Effector memory CD8-positive, alpha-beta T cell (primary cell): ENCODE measurements at regions not wholly inside any gene's neighbourhood (a gene's known extent, or its start where the extent isn't known, plus 50 kb on each side); places are given as distances from the start of the nearest gene placed in this dataset.

Experiments used
- ATAC-seq: fragments of 150-1000 bp; cut with Tn5 transposase; replicated peaks from 2 replicates; pipeline ENCODE4 v1.10.0; 2021; ENCODE audit warnings: mild to moderate bottlenecking, moderate library complexity
- DNase-seq, 3 experiments: peaks; one replicate each; pipeline ENCODE4 v3.0.0; 2021
- H3K27ac Mint-ChIP-seq, 2 donors: one replicate each; pipeline ENCODE4 v1.8.0; 2022; ENCODE audit warnings: mild to moderate bottlenecking in 2 of 2, mixed read lengths in 2 of 2, moderate library complexity in 2 of 2
- H3K27me3 Mint-ChIP-seq, 2 donors: one replicate each; pipeline ENCODE4 v1.8.0; 2022; ENCODE audit warnings: mixed read lengths in 2 of 2
- H3K36me3 Mint-ChIP-seq: one replicate; pipeline ENCODE4 v1.8.0; 2022; ENCODE audit warnings: mild to moderate bottlenecking, moderate library complexity, mixed read lengths; ENCODE audit not compliant: insufficient read depth
- H3K4me1 Mint-ChIP-seq, 2 donors: one replicate each; pipeline ENCODE4 v1.8.0; 2022; ENCODE audit warnings: low read depth in 2 of 2, mixed read lengths in 2 of 2
- H3K4me3 Mint-ChIP-seq, 2 donors: one replicate each; pipeline ENCODE4 v1.8.0; 2022; ENCODE audit warnings: mild to moderate bottlenecking in 2 of 2, mixed read lengths in 2 of 2, moderate library complexity in 2 of 2
- H3K9me3 Mint-ChIP-seq, 2 donors: one replicate each; pipeline ENCODE4 v1.8.0; 2022; ENCODE audit warnings: mixed read lengths in 2 of 2

GRCh38 chr6:133688705-133689492 lies 200.0 kb upstream of the TCF21 start:
- Mint-ChIP-seq H3K9me3 (no peaks in the 10 kb centered on the region), H3K27me3 (no peaks in the 10 kb centered on the region), H3K4me3 (no peak overlapping the region), H3K4me1 (no peaks in the 10 kb centered on the region), H3K27ac (no peak overlapping the region), H3K36me3 (no peaks in the 10 kb centered on the region)
- ATAC-seq (peak; percentile 27), DNase-seq (no peak)

GRCh38 chr6:133689863-133690262 lies 199.1 kb upstream of the TCF21 start:
- no peak for DNase-seq
- no peak overlapping the region for H3K4me3 Mint-ChIP-seq
- H3K27ac Mint-ChIP-seq, result no peak overlapping the region
- H3K36me3 Mint-ChIP-seq, result no peaks in the 10 kb centered on the region
- ATAC-seq, result peak; percentile 22
- no peaks in the 10 kb centered on the region for H3K4me1 Mint-ChIP-seq
- no peaks in the 10 kb centered on the region for H3K9me3 Mint-ChIP-seq
- H3K27me3 Mint-ChIP-seq, result no peaks in the 10 kb centered on the region

GRCh38 chr6:133693565-133693964 lies 195.3 kb upstream of the TCF21 start:
- DNase-seq (no peak), ATAC-seq (no peak)
- Mint-ChIP-seq H3K4me3 (no peak overlapping the region), H3K27ac (no peak overlapping the region), H3K4me1 (no peaks in the 10 kb centered on the region), H3K36me3 (no peaks in the 10 kb centered on the region), H3K27me3 (peaks cover 0 to 4% of the 10 kb centered on the region in 2 donors), H3K9me3 (peaks cover 0 to 1% of the 10 kb centered on the region in 2 donors)

GRCh38 chr6:133697185-133697584 lies 191.7 kb upstream of the TCF21 start:
- Mint-ChIP-seq H3K4me3 (no peak overlapping the region), H3K9me3 (peaks cover 8 to 12% of the 10 kb centered on the region in 2 donors), H3K27me3 (peaks cover 0 to 7% of the 10 kb centered on the region in 2 donors), H3K4me1 (peaks cover 0 to 5% of the 10 kb centered on the region in 2 donors), H3K27ac (no peak overlapping the region), H3K36me3 (peaks cover 6% of the 10 kb centered on the region)
- DNase-seq (no peak), ATAC-seq (no peak)

GRCh38 chr6:133697666-133698065 lies 191.2 kb upstream of the TCF21 start:
- peaks cover 8 to 12% of the 10 kb centered on the region in 2 donors for H3K9me3 Mint-ChIP-seq
- H3K27ac Mint-ChIP-seq, result no peak overlapping the region
- peaks cover 0 to 5% of the 10 kb centered on the region in 2 donors for H3K4me1 Mint-ChIP-seq
- DNase-seq (no peak), ATAC-seq (no peak)
- H3K4me3 Mint-ChIP-seq, result no peak overlapping the region
- H3K27me3 Mint-ChIP-seq, result peaks cover 0 to 7% of the 10 kb centered on the region in 2 donors
- peaks cover 6% of the 10 kb centered on the region for H3K36me3 Mint-ChIP-seq

GRCh38 chr6:133698272-133698671 lies 190.6 kb upstream of the TCF21 start:
- Mint-ChIP-seq H3K9me3 (peaks cover 8 to 12% of the 10 kb centered on the region in 2 donors), H3K4me1 (peaks cover 0 to 5% of the 10 kb centered on the region in 2 donors), H3K36me3 (peaks cover 6% of the 10 kb centered on the region), H3K27me3 (peaks cover 0 to 7% of the 10 kb centered on the region in 2 donors), H3K27ac (no peak overlapping the region), H3K4me3 (no peak overlapping the region)
- no peak for DNase-seq
- ATAC-seq, result no peak

GRCh38 chr6:133699741-133700385 lies 189.1 kb upstream of the TCF21 start:
- Mint-ChIP-seq H3K4me3 (no peak overlapping the region), H3K36me3 (peaks cover 6% of the 10 kb centered on the region), H3K9me3 (peaks cover 8 to 12% of the 10 kb centered on the region in 2 donors), H3K27ac (no peak overlapping the region), H3K27me3 (peaks cover 0 to 7% of the 10 kb centered on the region in 2 donors), H3K4me1 (peaks cover 0 to 5% of the 10 kb centered on the region in 2 donors)
- ATAC-seq (no peak), DNase-seq (no peak)

GRCh38 chr6:133701633-133702331 lies 187.1 kb upstream of the TCF21 start:
- H3K4me3 Mint-ChIP-seq, result no peak overlapping the region

GRCh38 chr6:133704371-133704770 lies 184.5 kb upstream of the TCF21 start:
- H3K36me3 Mint-ChIP-seq, result peaks cover 6% of the 10 kb centered on the region
- peaks cover 4 to 12% of the 10 kb centered on the region in 2 donors for H3K9me3 Mint-ChIP-seq
- H3K4me3 Mint-ChIP-seq, result no peak overlapping the region
- no peak overlapping the region for H3K27ac Mint-ChIP-seq
- H3K4me1 Mint-ChIP-seq, result peaks cover 0 to 5% of the 10 kb centered on the region in 2 donors
- no peaks in the 10 kb centered on the region for H3K27me3 Mint-ChIP-seq
- ATAC-seq, result no peak
- DNase-seq, result no peak

More at GRCh38 chr6:133701633-133702331, 187.1 kb upstream of the TCF21 start:
- no peak for ATAC-seq
- H3K9me3 Mint-ChIP-seq, result peaks cover 8 to 12% of the 10 kb centered on the region in 2 donors
- H3K27ac Mint-ChIP-seq, result no peak overlapping the region
- no peak for DNase-seq
- H3K4me1 Mint-ChIP-seq, result peaks cover 0 to 5% of the 10 kb centered on the region in 2 donors
- H3K27me3 Mint-ChIP-seq, result peaks cover 0 to 7% of the 10 kb centered on the region in 2 donors
- peaks cover 6% of the 10 kb centered on the region for H3K36me3 Mint-ChIP-seq

GRCh38 chr6:133705066-133705465 lies 183.8 kb upstream of the TCF21 start:
- DNase-seq (no peak), ATAC-seq (no peak)
- Mint-ChIP-seq H3K27me3 (no peaks in the 10 kb centered on the region), H3K4me1 (peaks cover 0 to 5% of the 10 kb centered on the region in 2 donors), H3K36me3 (peaks cover 3% of the 10 kb centered on the region), H3K27ac (no peak overlapping the region), H3K4me3 (no peak overlapping the region), H3K9me3 (peaks cover 4 to 10% of the 10 kb centered on the region in 2 donors)

- Mint-ChIP-seq H3K27me3 (no peaks in the 10 kb centered on the region), H3K4me1 (peaks cover 0 to 5% of the 10 kb centered on the region in 2 donors), H3K36me3 (peaks cover 3% of the 10 kb centered on the region), H3K4me3 (no peak overlapping the region), H3K27ac (no peak overlapping the region), H3K9me3 (peaks cover 2 to 3% of the 10 kb centered on the region in 2 donors)
- DNase-seq (no peak), ATAC-seq (no peak)
These were observed 183.2 kb upstream of the TCF21 start for GRCh38 chr6:133705731-133706130.

GRCh38 chr6:133707456-133707855 lies 181.5 kb upstream of the TCF21 start:
- H3K36me3 Mint-ChIP-seq, result no peaks in the 10 kb centered on the region
- H3K27ac Mint-ChIP-seq, result no peak overlapping the region
- no peaks in the 10 kb centered on the region for H3K27me3 Mint-ChIP-seq
- peak; percentile 87 for ATAC-seq
- no peak overlapping the region for H3K4me3 Mint-ChIP-seq
- H3K4me1 Mint-ChIP-seq, result no peaks in the 10 kb centered on the region
- H3K9me3 Mint-ChIP-seq, result peaks cover 0 to 2% of the 10 kb centered on the region in 2 donors
- DNase-seq, result no peak

- DNase-seq (no peak), ATAC-seq (no peak)
- no peak overlapping the region for H3K27ac Mint-ChIP-seq
These were observed 178.1 kb upstream of the TCF21 start for GRCh38 chr6:133710826-133711225.

More at GRCh38 chr6:133710826-133711225, 178.1 kb upstream of the TCF21 start:
- no peaks in the 10 kb centered on the region for H3K27me3 Mint-ChIP-seq
- H3K4me1 Mint-ChIP-seq, result peaks cover 0 to 2% of the 10 kb centered on the region in 2 donors
- no peaks in the 10 kb centered on the region for H3K36me3 Mint-ChIP-seq
- peaks cover 0 to 2% of the 10 kb centered on the region in 2 donors for H3K9me3 Mint-ChIP-seq
- no peak overlapping the region for H3K4me3 Mint-ChIP-seq
